Smooth muscle cell (in vitro differentiated cells): ENCODE measurements at regions not wholly inside any gene's neighbourhood (a gene's known extent, or its start where the extent isn't known, plus 50 kb on each side); places are given as distances from the start of the nearest gene placed in this dataset.
"Not testable (repeated sequence)": the region's sequence is repeated elsewhere in the genome, so short reads cannot be mapped to it uniquely, and the experiment has no call there.

ENCODE experiments used
- DNase-seq: peaks from one replicate; lab custom pipeline; 2025; ENCODE audit not compliant: unreplicated experiment; lab: John Stamatoyannopoulos, UW
- H2AFZ ChIP-seq: fragments of 200-600 bp; sonication (generic); 2 replicates; pipeline ENCODE4 v1.6.0; 2016; ENCODE audit warnings: antibody characterized with exemption, low read depth, mild to moderate bottlenecking
- H3F3A ChIP-seq: fragments of 200-600 bp; sonication (generic); 2 replicates; pipeline ENCODE4 v1.6.0; 2017; ENCODE audit warnings: antibody characterized with exemption, low read depth
- H3K27ac ChIP-seq: fragments of 200-600 bp; sonication (generic); 2 replicates; pipeline ENCODE4 v1.5.1; 2016; ENCODE audit warnings: low read depth, mild to moderate bottlenecking
- H3K27me3 ChIP-seq: fragments of 200-600 bp; sonication (generic); 2 replicates; pipeline ENCODE4 v1.6.1; 2016; ENCODE audit warnings: low read depth, mild to moderate bottlenecking
- H3K36me3 ChIP-seq: fragments of 200-600 bp; sonication (generic); 2 replicates; pipeline ENCODE4 v1.5.1; 2016; ENCODE audit warnings: low read depth
- H3K4me1 ChIP-seq: fragments of 200-600 bp; sonication (generic); 2 replicates; pipeline ENCODE4 v1.5.1; 2016; ENCODE audit warnings: low read depth
- H3K4me2 ChIP-seq: fragments of 200-600 bp; sonication (generic); 2 replicates; pipeline ENCODE4 v1.6.0; 2016; ENCODE audit warnings: mild to moderate bottlenecking
- H3K4me3 ChIP-seq: fragments of 200-600 bp; sonication (generic); 2 replicates; pipeline ENCODE4 v1.5.1; 2016; ENCODE audit warnings: mild to moderate bottlenecking
- H3K79me2 ChIP-seq: fragments of 200-600 bp; sonication (generic); 2 replicates; pipeline ENCODE4 v1.6.0; 2016; ENCODE audit warnings: low read depth, mild to moderate bottlenecking
- H3K9ac ChIP-seq: fragments of 200-600 bp; sonication (generic); 2 replicates; pipeline ENCODE4 v1.6.0; 2016; ENCODE audit warnings: low read depth
- H3K9me3 ChIP-seq: fragments of 200-600 bp; sonication (generic); replicated peaks from 2 replicates; pipeline ENCODE4 v1.5.1; 2016; ENCODE audit warnings: low read depth
- H4K20me1 ChIP-seq: fragments of 200-600 bp; sonication (generic); 2 replicates; pipeline ENCODE4 v1.6.0; 2016; ENCODE audit warnings: low read depth
- CTCF ChIP-seq: fragments of 200-600 bp; sonication (generic); IDR thresholded peaks from 2 replicates; pipeline ENCODE4 v1.5.1; 2017; ENCODE audit warnings: borderline replicate concordance, mild to moderate bottlenecking, antibody characterized with exemption; ENCODE audit not compliant: insufficient read depth, poor library complexity, severe bottlenecking
- WGBS: methylation state at CpG from one replicate; pipeline ENCODE4 v1.1.7; 2016; ENCODE audit warnings: low lambda C conversion rate; 5-methylcytosine and 5-hydroxymethylcytosine counted together

- H3K9ac ChIP-seq: no peak overlapping the region
- no peaks in the 10 kb centered on the region for H3K9me3 ChIP-seq
- H3K4me3 ChIP-seq: no peak overlapping the region
- no peaks in the 10 kb centered on the region for H3K27me3 ChIP-seq
- no peaks in the 10 kb centered on the region for H3K36me3 ChIP-seq
- no peaks in the 10 kb centered on the region for H4K20me1 ChIP-seq
- DNase-seq: no peak
- no peak overlapping the region for H2AFZ ChIP-seq
- no peaks in the 10 kb centered on the region for H3K79me2 ChIP-seq
- no peak overlapping the region for H3K27ac ChIP-seq
- H3F3A ChIP-seq: no peaks in the 10 kb centered on the region
- no peak overlapping the region for H3K4me2 ChIP-seq
- TF ChIP-seq CTCF: no peak
- H3K4me1 ChIP-seq: no peaks in the 10 kb centered on the region
These were observed 255.9 kb downstream of the C11orf87 start for GRCh38 chr11:109677876-109678275.

GRCh38 chr11:109680127-109680526, 258.1 kb downstream of the C11orf87 start:
- H3K36me3 ChIP-seq: no peaks in the 10 kb centered on the region
- H2AFZ ChIP-seq: no peak overlapping the region
- TF ChIP-seq CTCF: no peak
- no peaks in the 10 kb centered on the region for H3F3A ChIP-seq
- H4K20me1 ChIP-seq: no peaks in the 10 kb centered on the region
- no peak for DNase-seq
- H3K27me3 ChIP-seq: no peaks in the 10 kb centered on the region
- H3K4me1 ChIP-seq: no peaks in the 10 kb centered on the region
- H3K27ac ChIP-seq: no peak overlapping the region
- H3K9me3 ChIP-seq: no peaks in the 10 kb centered on the region
- no peak overlapping the region for H3K4me3 ChIP-seq
- no peak overlapping the region for H3K4me2 ChIP-seq
- no peaks in the 10 kb centered on the region for H3K79me2 ChIP-seq
- no peak overlapping the region for H3K9ac ChIP-seq

- not testable (repeated sequence) for H2AFZ ChIP-seq, H3K4me2 ChIP-seq, H3K9me3 ChIP-seq, DNase-seq, H3K27ac ChIP-seq, H3K27me3 ChIP-seq, H3F3A ChIP-seq, H3K4me1 ChIP-seq, H3K4me3 ChIP-seq, H3K79me2 ChIP-seq, H3K36me3 ChIP-seq, H3K9ac ChIP-seq, H4K20me1 ChIP-seq
- WGBS: 96% methylated on average over 1 of the region's 1 CpG
These were observed 260.8 kb downstream of the C11orf87 start for GRCh38 chr11:109682788-109683187.

- no peak for TF ChIP-seq CTCF
- Histone ChIP-seq H3K4me1 (no peaks in the 10 kb centered on the region), H3K4me3 (no peak overlapping the region), H4K20me1 (no peaks in the 10 kb centered on the region), H3K27ac (no peak overlapping the region), H3K36me3 (no peaks in the 10 kb centered on the region), H3K9me3 (peaks cover 5% of the 10 kb centered on the region), H3F3A (no peaks in the 10 kb centered on the region), H3K9ac (no peak overlapping the region), H3K79me2 (no peaks in the 10 kb centered on the region), H2AFZ (no peak overlapping the region), H3K27me3 (no peaks in the 10 kb centered on the region), H3K4me2 (no peak overlapping the region)
- 43% methylated on average over 4 of the region's 4 CpGs for WGBS
- no peak for DNase-seq
These were observed 273.7 kb downstream of the C11orf87 start for GRCh38 chr11:109695696-109696095.
